GM11168 (cell line): ENCODE measurements at regions not wholly inside any gene's neighbourhood (a gene's known extent, or its start where the extent isn't known, plus 50 kb on each side); places are given as distances from the start of the nearest gene placed in this dataset.

Experiments
- in situ Hi-C: fragments of 300-500 bp; cut with MboI; formaldehyde crosslinking; loops from one replicate; pipeline ENCODE4 v1.12.0; 2022; ENCODE audit warnings: low sequenced_read_pairs; ENCODE audit not compliant: unreplicated experiment

GRCh38 chr2:128446049-128446873 is 127.6 kb upstream of the HS6ST1 start:
- in situ Hi-C loops = no loop called here

DNA sequence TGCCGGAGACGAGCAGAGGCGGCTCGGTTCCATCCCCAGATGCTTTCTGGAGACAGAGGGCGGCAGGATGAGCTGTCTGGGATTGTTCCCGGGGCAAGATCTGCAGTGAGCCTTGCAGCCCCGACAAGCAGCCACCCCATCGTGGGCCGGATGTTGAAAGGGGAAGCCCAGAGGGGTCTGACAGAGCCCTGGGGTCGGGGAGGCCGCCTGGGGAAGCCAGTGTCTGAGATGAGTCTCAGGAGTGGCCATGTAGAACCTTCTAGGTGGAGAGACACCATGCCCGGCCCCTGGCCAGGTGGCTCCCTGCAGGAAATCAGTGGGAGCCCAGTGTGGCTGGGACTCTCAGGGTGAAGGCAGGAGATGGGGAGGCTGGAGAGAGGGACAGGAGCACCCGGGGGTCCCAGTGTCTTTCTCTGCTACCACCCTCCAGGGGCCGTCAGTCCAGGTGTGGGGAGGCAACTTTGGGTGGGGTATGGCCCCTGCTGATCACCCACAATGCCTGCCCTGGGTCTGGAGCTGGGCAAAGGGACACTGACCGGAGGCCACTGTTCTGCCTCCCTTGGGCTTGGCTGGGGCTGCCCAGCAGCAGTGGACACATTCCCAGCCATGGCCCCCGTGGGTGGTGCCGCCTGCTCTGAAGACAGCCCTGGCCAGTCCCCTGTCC is 128.3 kb upstream of the HS6ST1 start:
- in situ Hi-C loops = no loop called here

GRCh38 chr2:128447538-128447995 is 128.9 kb upstream of the HS6ST1 start:
- in situ Hi-C loops = no loop called here

- in situ Hi-C loops = no loop called here
These were observed 129.9 kb upstream of the HS6ST1 start for GRCh38 chr2:128448331-128449225.

GRCh38 chr2:128449226-128450061 is 130.8 kb upstream of the HS6ST1 start:
- in situ Hi-C loops = no loop called here

DNA sequence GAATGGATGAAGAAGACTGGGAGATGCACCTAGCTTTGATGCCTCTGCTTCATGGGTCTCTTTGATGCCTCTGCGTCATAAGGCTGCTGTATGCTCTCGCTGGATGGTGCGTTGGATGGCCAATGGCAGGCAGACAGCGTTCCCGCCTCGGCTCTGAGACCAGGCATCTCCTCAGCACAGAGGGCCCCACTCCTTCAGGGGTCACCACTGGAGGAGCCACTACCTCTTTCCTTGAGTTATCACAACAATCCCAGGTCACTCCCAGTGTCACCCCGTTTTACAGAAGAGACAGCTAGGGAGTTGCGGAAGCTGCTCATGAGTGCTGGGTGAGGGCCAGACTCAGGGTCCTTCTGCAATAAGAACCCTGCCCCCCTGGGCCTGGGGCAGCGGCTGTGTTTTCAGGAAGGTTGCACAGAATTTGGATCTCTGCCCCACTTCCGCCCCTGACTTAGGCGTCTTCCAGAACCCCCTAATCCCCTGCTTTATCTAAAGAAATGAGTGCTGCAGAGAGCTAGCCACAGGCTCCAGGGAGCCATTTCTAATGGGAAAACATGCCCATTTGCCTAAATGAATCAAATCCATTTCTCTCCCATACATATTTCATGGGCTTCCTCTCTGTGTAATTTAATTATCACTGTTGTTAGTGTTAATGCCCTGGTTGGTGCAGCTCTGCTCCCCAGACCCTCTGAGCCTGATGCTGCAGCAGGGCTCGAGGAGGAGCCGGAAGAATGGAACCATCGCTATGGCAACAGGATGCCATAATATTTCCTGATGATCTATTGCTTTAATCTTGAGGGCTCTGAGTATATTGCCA is 131.8 kb upstream of the HS6ST1 start:
- in situ Hi-C loops = no loop called here

- in situ Hi-C loops = no loop called here
These were observed 132.7 kb upstream of the HS6ST1 start for GRCh38 chr2:128451084-128452023.

GRCh38 chr2:128452024-128452411 is 133.3 kb upstream of the HS6ST1 start:
- in situ Hi-C loops = no loop called here

GRCh38 chr2:128452536-128453530 is 134.2 kb upstream of the HS6ST1 start:
- in situ Hi-C loops = no loop called here

DNA sequence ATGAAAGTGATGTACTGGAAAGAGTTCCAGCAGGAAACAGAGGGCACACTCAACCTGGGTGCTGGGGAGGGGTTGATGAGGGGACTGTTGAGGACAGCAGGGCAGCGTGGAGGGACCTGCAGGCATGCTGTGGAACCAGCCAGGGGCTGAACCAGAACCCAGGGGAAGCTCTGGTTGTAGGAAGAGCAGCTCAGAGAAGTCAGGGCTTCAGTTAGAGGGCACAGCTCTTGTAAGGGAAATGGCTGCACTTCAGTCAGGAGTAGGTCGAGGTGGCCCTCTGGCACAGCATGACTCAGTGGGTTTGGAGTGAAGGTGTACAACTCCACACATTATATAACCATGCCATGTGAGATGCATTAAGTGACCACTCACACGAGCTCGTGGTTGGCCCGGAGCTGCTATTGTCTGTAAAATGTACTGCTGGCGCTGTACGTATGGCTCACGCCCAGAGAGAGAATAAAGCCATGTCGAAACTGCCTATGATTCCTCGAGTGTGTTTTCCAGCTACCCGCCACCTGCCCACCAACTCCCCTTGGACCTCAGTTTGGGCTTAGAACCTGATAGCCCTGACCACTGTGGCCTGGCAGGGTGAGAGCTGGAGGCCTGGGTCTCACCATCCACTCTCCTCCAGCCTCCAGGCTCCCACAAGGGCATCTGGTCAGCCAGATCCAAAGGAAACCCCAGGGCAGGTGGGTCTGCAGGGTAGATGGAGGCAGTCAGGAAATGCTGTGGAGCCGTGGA is 136.5 kb upstream of the HS6ST1 start:
- in situ Hi-C loops = no loop called here

DNA sequence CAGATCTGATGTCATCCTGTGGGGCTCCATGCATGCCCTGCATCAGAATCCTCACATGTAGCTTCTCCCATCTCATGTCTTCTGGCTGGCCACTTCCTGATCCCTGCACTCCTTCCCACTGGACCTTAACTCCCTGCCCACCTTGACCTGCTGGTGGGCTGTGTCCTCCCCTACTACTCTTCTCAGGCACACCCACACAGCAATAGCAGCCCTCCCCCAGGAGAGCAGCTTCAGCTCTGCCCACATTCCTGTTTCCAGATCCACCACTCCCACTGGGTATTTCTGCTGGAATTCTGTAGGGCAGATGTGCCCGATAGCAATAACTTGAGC is 137.0 kb upstream of the HS6ST1 start:
- in situ Hi-C loops = no loop called here

DNA sequence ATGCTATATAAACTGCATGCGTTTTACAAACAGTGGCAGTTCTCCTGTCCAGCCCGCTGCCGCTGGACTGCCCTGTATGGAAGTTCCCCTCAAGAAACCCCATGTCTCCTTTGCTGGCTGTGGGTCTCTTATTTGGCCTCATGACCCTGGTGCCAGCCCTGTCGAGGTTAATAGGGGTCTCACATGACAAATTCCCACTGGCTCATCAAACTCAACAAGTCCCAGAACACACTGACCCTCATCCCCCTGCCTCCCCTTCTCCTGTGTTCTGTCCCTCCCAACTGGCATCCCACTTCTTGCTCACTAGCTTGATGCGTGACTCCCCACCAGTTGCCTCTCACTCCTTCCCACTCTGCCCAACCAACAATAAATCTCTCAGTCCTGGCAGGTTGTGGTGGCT is 137.6 kb upstream of the HS6ST1 start:
- in situ Hi-C loops = no loop called here

DNA sequence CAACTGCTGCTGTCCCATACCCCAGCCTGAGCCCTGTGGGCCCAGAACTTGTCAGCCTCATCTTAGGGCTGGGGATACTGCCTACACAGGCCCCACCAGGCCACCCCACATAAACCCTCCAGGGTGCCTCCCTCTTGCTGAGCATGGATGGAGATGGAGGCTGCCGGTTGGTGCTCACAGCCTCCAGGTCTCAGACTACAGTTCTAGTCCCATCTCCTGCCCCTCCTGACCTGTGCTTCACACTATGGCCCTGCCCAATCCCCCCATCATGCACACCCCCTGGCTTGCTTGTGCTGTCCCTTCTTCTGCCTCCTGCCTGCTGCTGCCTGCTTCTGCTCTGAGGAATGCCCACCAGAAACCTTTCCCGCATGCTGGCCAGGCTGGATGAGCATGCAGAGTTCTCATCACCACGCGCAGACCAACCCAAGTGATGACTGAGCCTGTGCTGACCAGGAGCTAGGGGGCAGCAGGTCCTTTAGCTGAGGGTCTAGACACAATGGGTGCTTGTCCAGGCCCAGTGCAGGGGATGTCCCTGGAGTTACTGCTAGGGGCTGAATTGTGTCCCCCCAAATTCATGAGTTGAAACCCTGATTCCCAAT is 138.4 kb upstream of the HS6ST1 start:
- in situ Hi-C loops = no loop called here

DNA sequence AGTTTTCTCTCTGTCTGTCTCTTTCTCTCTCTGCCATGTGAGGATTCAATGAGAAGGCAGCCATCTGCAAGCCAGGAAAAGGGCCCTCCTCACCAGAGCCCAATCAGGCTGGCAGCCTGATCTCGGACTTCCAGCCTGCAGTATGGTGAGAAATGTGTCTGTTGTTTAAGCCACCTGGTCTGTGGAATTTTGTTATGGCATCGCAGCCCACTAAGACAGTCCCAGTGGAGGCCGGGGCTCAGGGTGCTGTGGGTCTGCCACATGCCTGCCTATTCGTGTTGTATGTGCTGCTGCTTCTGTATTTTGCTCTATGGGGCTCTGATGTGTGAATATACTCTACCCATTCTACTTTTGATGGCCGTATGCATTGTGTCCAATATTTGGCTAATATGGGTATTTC is 139.0 kb upstream of the HS6ST1 start:
- in situ Hi-C loops = no loop called here

DNA sequence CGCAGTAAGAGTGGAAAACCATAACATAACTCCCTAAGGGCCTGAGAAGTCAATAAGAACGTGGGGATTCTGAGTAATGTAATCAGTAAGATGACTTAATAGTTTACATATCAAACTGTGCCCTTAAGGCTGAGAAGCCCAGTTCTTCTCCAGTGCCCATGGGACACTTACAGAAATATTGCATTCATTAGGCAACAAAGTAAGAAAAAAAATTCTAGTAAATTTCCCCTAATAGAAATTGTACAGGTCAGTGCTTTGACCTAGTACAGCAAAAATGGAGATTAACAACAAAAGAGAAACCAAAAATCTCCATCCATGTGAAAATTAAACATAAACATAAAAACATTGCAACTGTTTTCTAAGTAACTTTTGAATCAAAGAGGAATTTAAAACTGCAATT is 139.8 kb upstream of the HS6ST1 start:
- in situ Hi-C loops = no loop called here

DNA sequence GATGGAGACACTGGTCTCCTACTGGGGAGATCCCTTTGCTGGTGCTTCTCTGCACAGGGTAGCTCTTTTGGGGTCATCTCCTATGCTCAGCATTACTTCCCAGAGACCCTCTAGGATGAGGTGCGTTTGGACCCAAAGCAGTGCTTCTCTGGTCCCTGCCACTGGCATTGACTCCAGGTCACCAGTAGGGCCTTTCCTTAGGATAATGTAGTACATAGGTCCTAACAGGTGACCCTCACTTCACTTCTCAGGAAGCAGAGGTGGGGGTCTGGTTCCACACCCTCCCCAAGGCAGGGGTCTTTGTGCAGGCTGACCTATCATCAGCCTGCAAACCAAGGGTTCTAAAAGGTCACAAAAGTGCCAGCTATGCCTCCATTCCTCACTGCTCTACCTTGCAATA is 145.8 kb upstream of the HS6ST1 start:
- in situ Hi-C loops = no loop called here
